Suppressor macrophage (primary cell): ENCODE measurements at regions not wholly inside any gene's neighbourhood (a gene's known extent, or its start where the extent isn't known, plus 50 kb on each side); places are given as distances from the start of the nearest gene placed in this dataset.
"Not testable (repeated sequence)": the region's sequence is repeated elsewhere in the genome, so short reads cannot be mapped to it uniquely, and the experiment has no call there.

Experiments
- DNase-seq, 4 experiments: peaks; one replicate each; pipeline ENCODE4 v3.0.0-alpha.2; 2020 to 2022

- DNase-seq, result no peak
Observed at GRCh38 chr15:66635817-66636216, 66.2 kb upstream of the SMAD6 start.

- DNase-seq, result not testable (repeated sequence)
Observed at GRCh38 chr15:66637044-66637443, 65.0 kb upstream of the SMAD6 start.

- DNase-seq, result no peak
Observed at GRCh38 chr15:66638377-66638776, 63.7 kb upstream of the SMAD6 start.

GRCh38 chr15:66641485-66642315 lies 60.3 kb upstream of the SMAD6 start:
- no peak for DNase-seq

DNA sequence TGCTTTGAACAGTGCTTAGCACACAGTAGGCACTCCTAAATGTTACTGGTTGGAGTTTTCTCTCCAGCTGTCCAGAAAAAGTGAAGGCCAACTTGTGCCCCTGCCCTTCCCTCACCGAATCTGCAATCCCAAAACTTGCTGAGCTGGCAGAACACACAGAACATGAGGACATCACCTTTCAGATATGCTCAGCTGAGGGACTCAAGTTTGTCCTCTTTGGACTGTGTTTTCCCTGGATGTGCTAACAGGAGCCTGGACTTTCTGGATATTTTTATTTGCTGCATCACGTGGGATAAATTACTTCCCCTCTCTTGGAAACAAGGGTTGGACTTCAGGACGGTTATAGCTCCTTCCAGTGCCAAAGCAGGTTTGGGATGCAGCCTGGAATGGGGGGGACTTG lies 59.5 kb upstream of the SMAD6 start:
- no peak for DNase-seq

- no peak for DNase-seq
Observed at GRCh38 chr15:66643033-66643432, 59.0 kb upstream of the SMAD6 start.

GRCh38 chr15:66644000-66644787 lies 57.8 kb upstream of the SMAD6 start:
- no peak for DNase-seq

DNA sequence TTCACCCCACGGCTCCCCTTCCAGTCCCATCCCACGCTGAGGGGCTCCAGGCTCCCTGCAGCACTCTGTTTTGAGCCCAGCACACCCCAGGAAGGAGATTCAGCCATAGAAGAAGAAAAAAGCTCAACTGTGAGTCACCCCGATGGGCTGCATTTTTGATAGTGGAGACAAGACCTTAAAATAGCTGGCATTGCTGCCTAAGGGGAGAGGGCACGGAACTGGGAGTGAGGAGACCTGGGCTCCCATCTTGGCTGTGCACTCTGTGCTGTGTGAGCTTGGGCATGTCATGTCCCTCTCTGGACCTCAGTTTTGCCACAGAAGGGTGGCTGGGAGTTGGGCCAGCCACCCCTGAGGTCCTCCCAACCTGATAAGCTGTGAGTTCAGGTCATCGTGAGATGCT lies 57.2 kb upstream of the SMAD6 start:
- no peak for DNase-seq

DNA sequence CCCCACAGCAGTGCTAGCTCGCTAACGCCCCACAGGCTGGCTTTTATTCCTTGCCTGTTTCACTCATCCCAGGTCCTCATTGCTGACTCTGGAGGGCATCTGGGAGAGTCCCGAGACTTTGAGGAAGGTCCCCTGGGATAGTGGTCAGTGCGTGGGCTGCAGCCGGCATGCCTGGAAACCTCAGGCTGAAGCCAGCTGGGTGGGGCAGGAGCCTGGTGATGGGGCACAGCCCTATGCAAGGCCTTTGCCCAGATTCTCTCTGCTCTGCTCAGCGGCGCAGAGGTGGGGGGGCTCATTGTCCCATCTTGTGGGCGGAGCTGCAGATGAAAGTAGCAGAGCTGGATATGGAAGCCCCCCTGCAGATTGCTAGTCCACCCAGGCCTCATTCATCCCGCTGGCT lies 55.7 kb upstream of the SMAD6 start:
- no peak for DNase-seq

- no peak for DNase-seq
Observed at GRCh38 chr15:66646799-66647198, 55.2 kb upstream of the SMAD6 start.

DNA sequence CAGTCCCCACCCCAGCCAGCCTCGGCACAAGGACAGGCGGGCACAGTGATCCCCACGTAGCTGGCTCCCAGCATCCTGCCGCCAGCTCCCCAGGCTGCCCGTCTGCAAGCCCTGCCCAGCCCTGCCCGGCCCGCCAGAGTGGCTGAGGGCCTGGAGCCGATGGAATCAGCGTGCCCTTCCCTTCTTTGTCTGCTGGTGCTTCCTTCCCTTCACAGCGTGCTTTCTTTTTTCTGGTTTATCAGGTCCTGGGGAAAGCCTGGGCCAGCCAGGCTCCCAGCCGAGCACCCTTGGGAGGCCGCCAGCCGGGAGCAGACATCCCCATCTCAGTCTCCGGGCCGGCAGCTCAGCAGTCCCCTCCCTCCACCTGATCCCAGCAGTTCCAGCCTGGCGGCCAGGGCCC lies 54.7 kb upstream of the SMAD6 start:
- DNase-seq, result no peak

GRCh38 chr15:66648588-66648987 lies 53.4 kb upstream of the SMAD6 start:
- DNase-seq, result no peak

DNA sequence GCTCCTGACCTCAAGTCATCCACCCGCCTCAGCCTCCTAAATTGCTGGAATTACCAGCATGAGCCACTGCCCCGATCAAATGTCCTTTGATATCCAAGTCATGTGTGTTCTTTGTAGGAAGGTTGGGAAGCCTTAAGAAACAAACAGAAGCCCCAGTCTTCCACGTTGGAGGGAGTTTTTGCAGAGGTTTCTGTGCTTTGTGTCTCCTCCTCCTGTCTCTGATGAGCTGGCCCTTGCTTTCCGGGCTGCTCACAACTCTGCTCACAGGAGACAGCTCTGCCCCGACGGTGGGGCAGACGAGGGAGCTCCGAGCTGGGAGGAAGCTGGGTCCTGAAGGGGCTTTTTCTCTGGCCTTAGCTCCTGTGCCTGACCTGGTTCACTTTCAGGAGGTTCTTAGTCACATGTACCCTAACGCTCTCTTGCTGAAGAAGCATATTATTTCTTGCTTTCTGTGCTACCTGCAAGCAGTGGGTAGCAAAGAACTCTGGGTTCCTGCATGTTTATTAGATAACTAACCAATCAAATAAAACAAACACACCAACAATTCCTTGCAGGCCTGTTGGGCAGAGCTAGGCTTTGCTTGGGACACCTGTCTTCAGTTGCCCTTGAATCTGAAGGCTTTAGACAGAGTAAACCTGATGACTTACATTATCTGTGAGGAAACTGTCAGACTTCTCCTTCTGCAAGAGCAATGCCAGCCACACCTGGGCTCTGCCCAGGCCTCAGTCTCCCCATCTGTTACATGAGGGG lies 52.6 kb upstream of the SMAD6 start:
- DNase-seq, result no peak

DNA sequence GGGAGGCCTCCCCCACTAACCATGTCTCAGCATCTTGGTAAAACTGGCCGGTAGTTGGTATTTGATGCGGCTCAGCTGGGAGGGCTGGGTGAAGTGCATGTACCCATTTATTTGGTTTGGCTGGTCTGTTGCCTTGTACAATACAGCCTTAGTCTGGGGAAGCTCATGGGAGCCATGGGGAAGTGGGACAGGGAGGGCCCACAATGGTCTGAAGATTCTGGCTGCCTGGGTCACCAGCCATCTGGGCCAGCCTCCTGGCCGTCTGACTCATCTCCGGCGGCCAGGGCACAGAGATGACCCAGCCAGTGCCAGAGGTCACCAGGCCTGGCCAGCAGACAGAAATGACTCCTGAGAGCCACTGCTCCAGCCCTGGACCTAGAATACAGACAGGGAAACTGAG lies 51.6 kb upstream of the SMAD6 start:
- DNase-seq, result peak; percentile 89 to 95 (median 93)

DNA sequence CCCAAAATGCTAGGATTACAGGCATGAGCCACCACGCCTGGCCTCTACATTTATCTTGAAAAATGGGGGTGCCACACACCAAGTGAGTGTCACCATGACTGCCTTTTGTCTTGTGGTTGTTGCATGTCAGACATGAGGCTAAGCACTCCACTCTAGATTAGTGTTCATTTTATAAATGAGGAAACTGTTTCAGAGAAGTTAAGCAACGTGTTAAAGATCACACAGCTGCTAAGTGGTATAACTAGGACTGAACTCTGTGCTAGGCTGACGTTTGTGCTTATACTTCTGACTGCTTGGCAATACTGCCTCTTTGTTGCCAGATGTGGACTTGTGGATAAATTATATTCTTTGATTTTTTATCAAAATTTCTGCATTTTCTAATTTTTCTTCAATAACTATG lies 50.8 kb upstream of the SMAD6 start:
- DNase-seq, result peak; percentile 37 to 79 (median 57)

GRCh38 chr15:66651913-66652642 lies 50.0 kb upstream of the SMAD6 start:
- DNase-seq, result no peak
